DND-41 (cell line): ENCODE measurements at regions not wholly inside any gene's neighbourhood (a gene's known extent, or its start where the extent isn't known, plus 50 kb on each side); places are given as distances from the start of the nearest gene placed in this dataset.

ENCODE experiments used
- EZH2 ChIP-seq: IDR thresholded peaks from 3 replicates; pipeline ENCODE4 v1.6.1; 2012; ENCODE audit warnings: borderline replicate concordance, low read depth, mild to moderate bottlenecking, moderate library complexity, low read length, inconsistent platforms; ENCODE audit not compliant: severe bottlenecking
- TF ChIP-seq, protein P1 (sequence below): IDR thresholded peaks from 2 replicates; pipeline ENCODE4 v1.5.1; 2012; ENCODE audit warnings: borderline replicate concordance, low read length, moderate library complexity, mild to moderate bottlenecking; ENCODE audit not compliant: poor library complexity, severe bottlenecking; ENCODE audit errors: extremely low read depth

GRCh38 chr3:83622526-83622925 lies 1336.3 kb upstream of the CADM2 start:
- TF ChIP-seq, protein P1, sequence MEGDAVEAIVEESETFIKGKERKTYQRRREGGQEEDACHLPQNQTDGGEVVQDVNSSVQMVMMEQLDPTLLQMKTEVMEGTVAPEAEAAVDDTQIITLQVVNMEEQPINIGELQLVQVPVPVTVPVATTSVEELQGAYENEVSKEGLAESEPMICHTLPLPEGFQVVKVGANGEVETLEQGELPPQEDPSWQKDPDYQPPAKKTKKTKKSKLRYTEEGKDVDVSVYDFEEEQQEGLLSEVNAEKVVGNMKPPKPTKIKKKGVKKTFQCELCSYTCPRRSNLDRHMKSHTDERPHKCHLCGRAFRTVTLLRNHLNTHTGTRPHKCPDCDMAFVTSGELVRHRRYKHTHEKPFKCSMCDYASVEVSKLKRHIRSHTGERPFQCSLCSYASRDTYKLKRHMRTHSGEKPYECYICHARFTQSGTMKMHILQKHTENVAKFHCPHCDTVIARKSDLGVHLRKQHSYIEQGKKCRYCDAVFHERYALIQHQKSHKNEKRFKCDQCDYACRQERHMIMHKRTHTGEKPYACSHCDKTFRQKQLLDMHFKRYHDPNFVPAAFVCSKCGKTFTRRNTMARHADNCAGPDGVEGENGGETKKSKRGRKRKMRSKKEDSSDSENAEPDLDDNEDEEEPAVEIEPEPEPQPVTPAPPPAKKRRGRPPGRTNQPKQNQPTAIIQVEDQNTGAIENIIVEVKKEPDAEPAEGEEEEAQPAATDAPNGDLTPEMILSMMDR, result no peak
- no peak for TF ChIP-seq EZH2
